SK-N-SH treated with all-trans-retinoic acid at 6 μM for 48 hours (cell line): ENCODE measurements at regions not wholly inside any gene's neighbourhood (a gene's known extent, or its start where the extent isn't known, plus 50 kb on each side); places are given as distances from the start of the nearest gene placed in this dataset.

Experiments
- CSDC2 ChIP-seq: fragments of 250-450 bp; sonication (Bioruptor Pico); IDR thresholded peaks from 2 replicates; pipeline ENCODE4 v1.5.0; 2020; ENCODE audit warnings: mild to moderate bottlenecking, moderate library complexity
- ESRRG ChIP-seq: fragments of 250-450 bp; sonication (Bioruptor Pico); IDR thresholded peaks from 2 replicates; pipeline ENCODE4 v1.6.1; 2021; ENCODE audit warnings: mild to moderate bottlenecking
- RARB ChIP-seq: fragments of 250-450 bp; sonication (Bioruptor Pico); IDR thresholded peaks from 2 replicates; pipeline ENCODE4 v1.8.0; 2021; ENCODE audit warnings: mild to moderate bottlenecking, moderate library complexity
- ZFP3 ChIP-seq: fragments of 250-450 bp; sonication (Bioruptor Pico); IDR thresholded peaks from 2 replicates; pipeline ENCODE4 v1.5.0; 2020; ENCODE audit warnings: mild to moderate bottlenecking, moderate library complexity
- TF ChIP-seq, protein P1 (sequence below): fragments of 250-450 bp; sonication (Bioruptor Pico); IDR thresholded peaks from 2 replicates; pipeline ENCODE4 v1.5.0; 2020; ENCODE audit warnings: mild to moderate bottlenecking, moderate library complexity
- TF ChIP-seq, protein P2 (sequence below): fragments of 250-450 bp; sonication (Bioruptor Pico); IDR thresholded peaks from 2 replicates; pipeline ENCODE4 v1.8.0; 2021; ENCODE audit warnings: low read depth, mild to moderate bottlenecking, moderate library complexity, borderline replicate concordance
- TF ChIP-seq, protein P3 (sequence below): fragments of 250-450 bp; sonication (Bioruptor Pico); IDR thresholded peaks from 2 replicates; pipeline ENCODE4 v1.8.0; 2020; ENCODE audit warnings: mild to moderate bottlenecking, moderate library complexity, borderline replicate concordance

DNA sequence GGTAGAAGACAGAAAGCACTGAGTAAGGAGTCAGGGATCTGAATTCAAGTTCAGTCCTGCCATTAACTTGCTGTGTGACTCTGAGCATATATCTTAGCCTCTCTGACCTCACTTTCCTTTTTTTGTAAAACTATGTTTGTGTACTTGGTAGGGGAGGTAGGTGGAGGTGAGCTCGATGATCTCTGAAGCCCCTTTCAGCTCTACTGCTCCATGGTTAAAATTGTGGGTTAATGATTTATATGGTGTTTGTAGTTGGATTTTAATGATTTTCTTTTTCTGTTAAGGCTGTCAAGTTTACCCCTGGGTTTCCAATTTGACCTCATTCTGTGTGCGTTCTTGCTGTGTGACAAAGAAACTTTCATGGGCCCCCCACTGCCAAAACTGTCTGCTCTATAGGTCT, 124.1 kb downstream of the CD164 start:
- TF ChIP-seq CSDC2 (CRISPR knock-in tag): no peak
- TF ChIP-seq ESRRG: no peak
- no peak for TF ChIP-seq ZFP3 (CRISPR knock-in tag)
- TF ChIP-seq, protein P1, sequence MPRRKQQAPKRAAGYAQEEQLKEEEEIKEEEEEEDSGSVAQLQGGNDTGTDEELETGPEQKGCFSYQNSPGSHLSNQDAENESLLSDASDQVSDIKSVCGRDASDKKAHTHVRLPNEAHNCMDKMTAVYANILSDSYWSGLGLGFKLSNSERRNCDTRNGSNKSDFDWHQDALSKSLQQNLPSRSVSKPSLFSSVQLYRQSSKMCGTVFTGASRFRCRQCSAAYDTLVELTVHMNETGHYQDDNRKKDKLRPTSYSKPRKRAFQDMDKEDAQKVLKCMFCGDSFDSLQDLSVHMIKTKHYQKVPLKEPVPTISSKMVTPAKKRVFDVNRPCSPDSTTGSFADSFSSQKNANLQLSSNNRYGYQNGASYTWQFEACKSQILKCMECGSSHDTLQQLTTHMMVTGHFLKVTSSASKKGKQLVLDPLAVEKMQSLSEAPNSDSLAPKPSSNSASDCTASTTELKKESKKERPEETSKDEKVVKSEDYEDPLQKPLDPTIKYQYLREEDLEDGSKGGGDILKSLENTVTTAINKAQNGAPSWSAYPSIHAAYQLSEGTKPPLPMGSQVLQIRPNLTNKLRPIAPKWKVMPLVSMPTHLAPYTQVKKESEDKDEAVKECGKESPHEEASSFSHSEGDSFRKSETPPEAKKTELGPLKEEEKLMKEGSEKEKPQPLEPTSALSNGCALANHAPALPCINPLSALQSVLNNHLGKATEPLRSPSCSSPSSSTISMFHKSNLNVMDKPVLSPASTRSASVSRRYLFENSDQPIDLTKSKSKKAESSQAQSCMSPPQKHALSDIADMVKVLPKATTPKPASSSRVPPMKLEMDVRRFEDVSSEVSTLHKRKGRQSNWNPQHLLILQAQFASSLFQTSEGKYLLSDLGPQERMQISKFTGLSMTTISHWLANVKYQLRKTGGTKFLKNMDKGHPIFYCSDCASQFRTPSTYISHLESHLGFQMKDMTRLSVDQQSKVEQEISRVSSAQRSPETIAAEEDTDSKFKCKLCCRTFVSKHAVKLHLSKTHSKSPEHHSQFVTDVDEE (CRISPR knock-in tag): no peak
- no peak for TF ChIP-seq RARB
- TF ChIP-seq, protein P2, sequence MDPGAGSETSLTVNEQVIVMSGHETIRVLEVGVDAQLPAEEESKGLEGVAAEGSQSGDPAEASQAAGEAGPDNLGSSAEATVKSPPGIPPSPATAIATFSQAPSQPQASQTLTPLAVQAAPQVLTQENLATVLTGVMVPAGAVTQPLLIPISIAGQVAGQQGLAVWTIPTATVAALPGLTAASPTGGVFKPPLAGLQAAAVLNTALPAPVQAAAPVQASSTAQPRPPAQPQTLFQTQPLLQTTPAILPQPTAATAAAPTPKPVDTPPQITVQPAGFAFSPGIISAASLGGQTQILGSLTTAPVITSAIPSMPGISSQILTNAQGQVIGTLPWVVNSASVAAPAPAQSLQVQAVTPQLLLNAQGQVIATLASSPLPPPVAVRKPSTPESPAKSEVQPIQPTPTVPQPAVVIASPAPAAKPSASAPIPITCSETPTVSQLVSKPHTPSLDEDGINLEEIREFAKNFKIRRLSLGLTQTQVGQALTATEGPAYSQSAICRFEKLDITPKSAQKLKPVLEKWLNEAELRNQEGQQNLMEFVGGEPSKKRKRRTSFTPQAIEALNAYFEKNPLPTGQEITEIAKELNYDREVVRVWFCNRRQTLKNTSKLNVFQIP (CRISPR knock-in tag): no peak
- TF ChIP-seq, protein P3, sequence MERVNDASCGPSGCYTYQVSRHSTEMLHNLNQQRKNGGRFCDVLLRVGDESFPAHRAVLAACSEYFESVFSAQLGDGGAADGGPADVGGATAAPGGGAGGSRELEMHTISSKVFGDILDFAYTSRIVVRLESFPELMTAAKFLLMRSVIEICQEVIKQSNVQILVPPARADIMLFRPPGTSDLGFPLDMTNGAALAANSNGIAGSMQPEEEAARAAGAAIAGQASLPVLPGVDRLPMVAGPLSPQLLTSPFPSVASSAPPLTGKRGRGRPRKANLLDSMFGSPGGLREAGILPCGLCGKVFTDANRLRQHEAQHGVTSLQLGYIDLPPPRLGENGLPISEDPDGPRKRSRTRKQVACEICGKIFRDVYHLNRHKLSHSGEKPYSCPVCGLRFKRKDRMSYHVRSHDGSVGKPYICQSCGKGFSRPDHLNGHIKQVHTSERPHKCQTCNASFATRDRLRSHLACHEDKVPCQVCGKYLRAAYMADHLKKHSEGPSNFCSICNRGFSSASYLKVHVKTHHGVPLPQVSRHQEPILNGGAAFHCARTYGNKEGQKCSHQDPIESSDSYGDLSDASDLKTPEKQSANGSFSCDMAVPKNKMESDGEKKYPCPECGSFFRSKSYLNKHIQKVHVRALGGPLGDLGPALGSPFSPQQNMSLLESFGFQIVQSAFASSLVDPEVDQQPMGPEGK: no peak
